ENCODE measurements at regions not wholly inside any gene's neighbourhood (a gene's known extent, or its start where the extent isn't known, plus 50 kb on each side); places are given as distances from the start of the nearest gene placed in this dataset.

GRCh38 chr6:155955038-155955437 lies 499.4 kb upstream of the NOX3 start:
- DNase-seq (ENCODE audit: low read depth) = no peak
- in situ Hi-C loops (cut with HindIII; ENCODE audit: low sequenced_read_pairs) = no loop called here
- H3K4me3 ChIP-seq (ENCODE audit: low read depth, low read length) = no peak overlapping the region
- no peak for TF ChIP-seq CTCF (IDR thresholded peaks at IDR 0.05; ENCODE audit: low read depth, low read length, missing control alignments)

- TF ChIP-seq CTCF (IDR thresholded peaks at IDR 0.05; ENCODE audit: low read depth, low read length, missing control alignments) = no peak
- DNase-seq (ENCODE audit: low read depth) = no peak
- in situ Hi-C loops (cut with HindIII; ENCODE audit: low sequenced_read_pairs) = no loop called here
- no peak overlapping the region for H3K4me3 ChIP-seq (ENCODE audit: low read depth, low read length)
Measured at GRCh38 chr6:155954149-155954548, 498.5 kb upstream of the NOX3 start.

GRCh38 chr6:155949256-155949655 lies 493.6 kb upstream of the NOX3 start:
- DNase-seq (ENCODE audit: low read depth) = no peak
- no peak overlapping the region for H3K4me3 ChIP-seq (ENCODE audit: low read depth, low read length)
- no peak for TF ChIP-seq CTCF (IDR thresholded peaks at IDR 0.05; ENCODE audit: low read depth, low read length, missing control alignments)
- in situ Hi-C loops (cut with HindIII; ENCODE audit: low sequenced_read_pairs) = no loop called here

- no peak for TF ChIP-seq CTCF (IDR thresholded peaks at IDR 0.05; ENCODE audit: low read depth, low read length, missing control alignments)
- no peak overlapping the region for H3K4me3 ChIP-seq (ENCODE audit: low read depth, low read length)
- in situ Hi-C loops (cut with HindIII; ENCODE audit: low sequenced_read_pairs) = no loop called here
- DNase-seq (ENCODE audit: low read depth) = no peak
Measured at GRCh38 chr6:155946860-155947259, 491.2 kb upstream of the NOX3 start.

- DNase-seq (ENCODE audit: low read depth) = no peak
- in situ Hi-C loops (cut with HindIII; ENCODE audit: low sequenced_read_pairs) = no loop called here
- TF ChIP-seq CTCF (IDR thresholded peaks at IDR 0.05; ENCODE audit: low read depth, low read length, missing control alignments) = no peak
- no peak overlapping the region for H3K4me3 ChIP-seq (ENCODE audit: low read depth, low read length)
Measured at GRCh38 chr6:155943635-155944034, 488.0 kb upstream of the NOX3 start.

GRCh38 chr6:155939253-155939652 lies 483.6 kb upstream of the NOX3 start:
- no peak for DNase-seq (ENCODE audit: low read depth)
- H3K4me3 ChIP-seq (ENCODE audit: low read depth, low read length) = no peak overlapping the region
- no peak for TF ChIP-seq CTCF (IDR thresholded peaks at IDR 0.05; ENCODE audit: low read depth, low read length, missing control alignments)
- in situ Hi-C loops (cut with HindIII; ENCODE audit: low sequenced_read_pairs) = no loop called here

- no peak for DNase-seq (ENCODE audit: low read depth)
- in situ Hi-C loops (cut with HindIII; ENCODE audit: low sequenced_read_pairs) = no loop called here
- TF ChIP-seq CTCF (IDR thresholded peaks at IDR 0.05; ENCODE audit: low read depth, low read length, missing control alignments) = no peak
- H3K4me3 ChIP-seq (ENCODE audit: low read depth, low read length) = no peak overlapping the region
Measured at GRCh38 chr6:155936551-155936950, 480.9 kb upstream of the NOX3 start.

Data from astrocyte of the cerebellum (primary cell).